HG03457 (cell line): ENCODE measurements at regions not wholly inside any gene's neighbourhood (a gene's known extent, or its start where the extent isn't known, plus 50 kb on each side); places are given as distances from the start of the nearest gene placed in this dataset.
"Not testable (repeated sequence)": the region's sequence is repeated elsewhere in the genome, so short reads cannot be mapped to it uniquely, and the experiment has no call there.

Experiments used
- ATAC-seq: cut with Tn5 transposase; IDR thresholded peaks from one replicate; pipeline ENCODE4 v1.9.1; 2021; ENCODE audit warnings: moderate number of reproducible peaks; ENCODE audit not compliant: unreplicated experiment

DNA sequence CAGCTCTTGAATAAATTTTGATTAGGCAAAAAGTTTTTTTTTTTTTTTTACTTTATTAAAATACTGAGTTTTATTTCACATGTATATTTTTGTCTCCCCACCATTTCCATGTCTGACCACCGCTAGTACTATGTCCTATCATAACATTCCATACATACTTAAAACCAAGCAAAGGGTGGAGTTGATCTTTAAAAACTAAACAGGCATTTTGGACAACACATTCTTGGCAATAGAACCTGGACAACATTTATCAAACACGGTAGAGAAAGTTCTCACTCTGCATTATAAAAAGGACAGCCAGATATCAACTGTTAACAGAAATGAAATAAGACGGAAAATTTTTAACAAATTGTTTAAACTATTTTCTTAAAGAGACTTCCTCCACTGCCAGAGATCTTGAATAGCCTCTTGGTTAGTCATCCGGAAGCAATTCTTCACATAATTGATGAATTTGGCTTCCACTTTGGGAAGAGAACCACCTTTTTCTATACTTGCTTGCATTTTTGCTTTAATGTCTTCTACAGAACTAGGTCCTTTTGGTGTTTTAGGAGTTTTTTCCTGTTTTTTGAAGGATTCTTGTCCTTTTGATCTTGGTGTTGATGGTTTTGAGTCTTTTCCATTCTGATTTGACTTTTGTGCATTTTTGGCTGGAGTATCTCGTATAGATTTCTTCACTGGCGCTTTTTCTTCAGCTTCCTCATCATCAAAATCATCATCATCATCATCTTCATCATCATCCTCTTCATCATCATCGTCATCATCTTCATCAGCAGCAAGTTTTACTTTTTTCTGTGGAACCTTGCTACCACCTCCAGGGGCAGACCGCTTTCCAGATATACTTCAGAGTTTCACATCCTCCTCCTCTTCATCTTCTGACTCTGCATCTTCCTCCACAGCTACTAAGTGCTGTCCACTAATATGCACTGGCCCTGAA lies 58.7 kb downstream of the POU5F2 start:
- ATAC-seq = not testable (repeated sequence)

GRCh38 chr5:93681432-93681831 lies 60.0 kb downstream of the POU5F2 start:
- no peak for ATAC-seq

- ATAC-seq = no peak
Observed at GRCh38 chr5:93677359-93677891, 64.0 kb downstream of the POU5F2 start.

- ATAC-seq = no peak
Observed at GRCh38 chr5:93676704-93677103, 64.7 kb downstream of the POU5F2 start.

DNA sequence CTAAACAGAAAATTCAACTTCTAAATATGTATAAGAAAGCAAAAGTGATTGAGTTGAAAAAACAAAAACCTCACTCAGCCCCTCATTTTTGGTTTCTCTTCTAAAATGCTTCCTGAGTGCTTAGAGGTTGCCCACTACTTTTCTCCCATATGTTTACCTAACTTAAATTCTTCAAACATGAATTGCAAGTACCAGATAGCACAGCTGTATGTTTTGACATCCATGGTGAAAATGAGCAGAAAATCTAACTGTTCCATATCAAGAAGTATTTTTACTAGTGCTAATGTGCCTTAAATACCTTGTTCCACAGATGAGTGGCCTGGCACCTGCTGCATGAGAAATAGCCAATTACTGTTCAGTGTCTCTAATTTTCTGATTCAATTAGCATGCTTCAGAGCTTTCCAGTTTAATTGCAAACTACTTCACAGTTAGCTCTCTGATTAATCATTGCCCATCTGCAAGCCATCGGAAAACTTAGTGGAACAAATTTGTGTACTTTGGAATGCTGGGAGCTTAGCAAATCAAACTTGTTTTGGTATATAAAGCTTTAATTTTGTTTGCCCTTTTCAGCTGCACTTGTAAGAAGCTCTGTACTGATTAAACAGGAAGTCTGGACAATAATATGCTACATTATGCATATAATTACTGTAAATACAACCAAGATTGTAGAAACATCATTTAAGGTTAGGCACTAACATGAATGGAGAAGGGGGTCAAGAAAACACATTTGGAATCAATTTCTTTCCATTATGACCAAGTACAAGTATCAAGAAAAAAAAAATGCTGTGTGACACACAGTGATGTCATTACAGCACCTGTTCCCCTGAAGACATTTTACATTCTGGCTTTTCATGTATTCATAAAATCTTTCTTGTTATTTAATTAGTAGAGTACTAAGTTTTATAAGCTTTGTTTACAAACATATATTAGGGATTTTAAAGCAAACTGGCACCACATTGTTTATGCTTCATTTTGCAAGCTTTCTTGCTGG lies 65.6 kb downstream of the POU5F2 start:
- ATAC-seq = peak; percentile 40

GRCh38 chr5:93674866-93675459 lies 66.4 kb downstream of the POU5F2 start:
- ATAC-seq = peak; percentile 54

DNA sequence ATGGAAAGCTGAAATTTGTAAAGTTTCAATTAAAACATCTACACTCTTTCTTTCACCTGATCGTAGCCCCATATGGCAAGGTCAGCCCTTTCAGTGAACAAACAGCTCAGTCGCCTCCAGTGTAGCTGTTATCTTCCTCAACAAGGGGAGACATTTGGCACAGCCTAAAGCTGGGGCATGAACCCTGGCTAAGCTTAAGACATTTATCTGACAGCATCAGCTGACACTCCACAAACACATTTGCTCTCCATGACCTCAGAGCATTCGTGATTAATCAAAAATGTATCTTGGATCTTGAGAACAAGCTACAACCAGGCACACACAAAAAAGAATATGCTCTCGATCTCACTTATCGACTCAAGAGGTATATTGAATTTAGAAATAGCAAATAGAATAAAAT lies 67.3 kb downstream of the POU5F2 start:
- ATAC-seq = no peak

DNA sequence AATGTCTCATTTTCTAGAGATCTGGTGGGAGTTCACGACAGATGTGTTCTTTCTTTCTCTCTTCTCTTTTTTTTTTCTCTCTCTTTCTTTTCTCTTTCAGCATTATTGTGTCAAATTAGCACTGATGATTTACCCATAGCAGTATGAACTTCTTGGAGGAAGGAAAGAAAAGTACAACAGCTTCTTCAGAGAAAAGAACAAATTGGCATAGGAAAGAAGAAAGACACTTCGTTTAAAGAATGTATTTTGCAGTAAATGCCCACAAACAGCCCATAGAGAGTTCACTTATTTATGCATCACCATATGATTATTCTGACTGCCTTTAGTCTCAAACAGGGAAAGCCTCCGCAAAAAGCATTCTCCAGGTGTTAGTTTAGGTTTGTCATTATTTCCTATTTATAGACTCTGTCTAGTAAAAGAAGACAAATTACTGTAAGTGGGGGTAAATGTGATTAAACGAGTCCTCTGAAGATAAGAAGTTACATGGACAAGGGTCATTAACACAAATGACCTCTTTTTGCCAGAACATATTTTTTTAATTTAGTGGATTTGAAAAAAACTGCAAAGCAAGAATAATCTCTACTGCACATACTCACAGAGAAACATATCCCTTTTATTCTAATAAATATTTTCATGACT lies 68.0 kb downstream of the POU5F2 start:
- no peak for ATAC-seq

DNA sequence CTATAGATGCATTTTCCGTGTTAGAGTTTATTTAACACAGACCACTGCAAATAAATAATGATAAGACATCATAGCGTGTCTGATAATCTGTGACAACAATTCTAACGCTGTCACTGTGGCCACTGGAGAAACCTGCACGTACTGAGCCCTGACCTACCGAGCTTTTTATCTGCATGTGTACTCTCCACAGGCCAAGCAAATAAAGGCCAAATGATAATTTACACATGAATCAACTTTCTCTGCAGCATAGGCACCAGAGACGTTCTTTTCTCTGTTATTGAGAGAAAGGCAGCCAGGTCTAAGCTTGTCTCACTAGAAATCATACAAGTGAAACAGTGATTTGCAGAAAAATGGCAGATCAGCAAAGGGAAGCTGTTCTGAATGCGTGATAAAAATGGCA lies 75.8 kb downstream of the POU5F2 start:
- ATAC-seq = no peak

DNA sequence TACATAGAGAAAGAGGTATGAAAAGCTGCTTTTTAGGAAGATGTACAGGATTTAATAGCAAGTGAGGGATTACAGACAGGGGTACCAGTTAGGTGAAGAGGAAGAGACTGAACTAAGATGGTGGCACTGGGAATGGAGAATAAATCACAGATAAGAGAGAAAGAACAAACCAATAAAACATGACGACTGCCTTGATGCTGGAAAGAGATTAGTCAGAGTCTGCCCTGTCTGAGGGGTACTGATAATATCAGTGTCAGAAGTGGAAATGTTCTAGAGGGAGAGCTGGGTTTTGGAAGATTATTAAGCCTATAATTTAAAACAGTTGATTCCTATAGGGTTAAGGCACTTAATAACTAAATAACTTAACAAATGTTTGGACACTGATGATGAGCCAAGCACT lies 77.7 kb downstream of the NR2F1 start:
- ATAC-seq = no peak

GRCh38 chr5:93658044-93658443 lies 75.0 kb downstream of the NR2F1 start:
- ATAC-seq = no peak

DNA sequence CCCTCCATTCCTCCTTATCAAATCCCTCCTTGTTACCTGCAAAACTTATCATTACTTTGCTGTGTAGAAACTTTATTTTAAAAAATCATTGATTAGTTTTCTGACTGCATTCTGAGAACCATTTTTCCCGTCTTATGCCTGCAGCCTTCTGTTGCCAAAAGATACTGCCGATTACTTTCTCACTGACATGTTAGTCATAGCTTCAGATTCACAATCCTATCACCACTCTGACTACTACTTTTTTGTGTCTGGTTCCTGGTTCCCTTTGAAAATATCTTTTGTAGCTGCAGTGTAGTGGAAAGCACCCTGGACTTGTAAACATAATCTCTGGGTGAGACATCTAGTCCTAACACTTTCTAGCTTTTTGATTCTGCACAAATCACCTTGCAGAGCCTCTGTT lies 71.7 kb downstream of the NR2F1 start:
- no peak for ATAC-seq

- ATAC-seq = no peak
Observed at GRCh38 chr5:93653716-93654115, 70.7 kb downstream of the NR2F1 start.

GRCh38 chr5:93649234-93649900 lies 66.3 kb downstream of the NR2F1 start:
- no peak for ATAC-seq

DNA sequence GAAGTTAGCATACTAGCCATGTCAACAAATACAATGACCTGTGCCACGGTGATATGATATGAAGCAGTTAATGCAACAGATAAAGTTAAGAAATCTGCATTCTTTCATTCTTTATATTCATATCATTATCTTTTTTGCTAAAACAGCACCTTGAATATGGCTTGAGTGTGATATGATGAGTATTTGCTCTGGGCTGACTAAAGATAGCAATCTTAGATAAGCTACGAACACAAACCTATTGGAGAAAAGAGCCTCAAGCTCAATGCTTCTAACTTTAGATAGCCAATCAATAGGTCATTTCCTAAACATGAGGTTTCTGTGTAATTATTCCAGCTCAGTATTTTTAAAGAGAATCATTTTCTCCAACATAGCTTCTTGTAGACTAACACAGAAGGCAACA lies 61.7 kb downstream of the NR2F1 start:
- ATAC-seq = no peak
